Tibial artery (tissue), 4 donors: ENCODE measurements at regions not wholly inside any gene's neighbourhood (a gene's known extent, or its start where the extent isn't known, plus 50 kb on each side); places are given as distances from the start of the nearest gene placed in this dataset.

Source experiments
- DNase-seq, 2 donors: peaks; one replicate each; pipeline ENCODE4 v3.0.0-alpha.2; 2019
- H3K27ac ChIP-seq, 2 donors: fragments of 200-600 bp; sonication (generic) in 1 of 2; 1 replicate in 1 of 2; 2 replicates in 1 of 2; pipeline ENCODE4 v1.5.1; 2018 to 2019; ENCODE audit warnings: mild to moderate bottlenecking in 1 of 2
- H3K27me3 ChIP-seq, 2 donors: fragments of 200-600 bp; sonication (generic) in 1 of 2; one replicate each; pipeline versions ENCODE4 v1.5.1 to v1.6.0; 2016 to 2019
- H3K36me3 ChIP-seq, 3 donors: fragments of 200-600 bp; sonication (generic) in 2 of 3; one replicate each; pipeline ENCODE4 v1.5.1; 2016 to 2019; ENCODE audit warnings: mild to moderate bottlenecking in 2 of 3
- H3K4me1 ChIP-seq, 4 donors: fragments of 200-600 bp; sonication (generic) in 2 of 4; 1 replicate in 3 of 4; 2 replicates in 1 of 4; pipeline ENCODE4 v1.5.1; 2016 to 2019
- H3K4me3 ChIP-seq, 2 donors: fragments of 200-600 bp; sonication (generic) in 1 of 2; 1 replicate in 1 of 2; 2 replicates in 1 of 2; pipeline ENCODE4 v1.5.1; 2018 to 2019; ENCODE audit warnings: mild to moderate bottlenecking in 2 of 2
- H3K9me3 ChIP-seq, 3 donors: fragments of 200-600 bp; sonication (generic) in 1 of 3; one replicate each; pipeline ENCODE4 v1.5.1; 2016 to 2019
- CTCF ChIP-seq, 2 experiments: fragments of 200-600 bp in 1 of 2; fragments of 450-650 bp in 1 of 2; IDR thresholded peaks; one replicate each; pipeline ENCODE4 v1.5.1; 2017 to 2019; ENCODE audit warnings: antibody characterized with exemption in 2 of 2, mild to moderate bottlenecking in 1 of 2, moderate library complexity in 1 of 2
- intact Hi-C: fragments of 100-400 bp; cut with DNase I; formaldehyde crosslinking; loops from one replicate; pipeline ENCODE4 v1.15.0; 2023; ENCODE audit warnings: low total_unique reads

- Histone ChIP-seq H3K36me3 (no peaks in the 10 kb centered on the region), H3K4me3 (no peak overlapping the region), H3K9me3 (peaks cover 0 to 13% (median 10%) of the 10 kb centered on the region in 3 donors), H3K27ac (no peak overlapping the region), H3K4me1 (no peaks in the 10 kb centered on the region), H3K27me3 (peaks cover 0 to 3% of the 10 kb centered on the region in 2 donors)
- peak in 1 of 2 donors; percentile 53 for DNase-seq
- intact Hi-C loops, result no loop called here
- no peak for TF ChIP-seq CTCF (IDR thresholded peaks at IDR 0.05)
These were observed 216.8 kb upstream of the MYT1L start for GRCh38 chr2:2547911-2548310.

- Histone ChIP-seq H3K9me3 (peaks cover 0 to 9% (median 5%) of the 10 kb centered on the region in 3 donors), H3K27me3 (peaks cover 0 to 3% of the 10 kb centered on the region in 2 donors), H3K4me3 (no peak overlapping the region), H3K4me1 (no peaks in the 10 kb centered on the region), H3K27ac (no peak overlapping the region), H3K36me3 (no peaks in the 10 kb centered on the region)
- no peak for TF ChIP-seq CTCF (IDR thresholded peaks at IDR 0.05)
- no peak for DNase-seq
- intact Hi-C loops, result no loop called here
These were observed 216.4 kb upstream of the MYT1L start for GRCh38 chr2:2547451-2547850.

GRCh38 chr2:2546046-2546445 is 215.0 kb upstream of the MYT1L start:
- H3K4me3 ChIP-seq, result no peak overlapping the region
- H3K36me3 ChIP-seq, result no peaks in the 10 kb centered on the region
- intact Hi-C loops, result no loop called here
- no peaks in the 10 kb centered on the region for H3K9me3 ChIP-seq
- H3K4me1 ChIP-seq, result no peaks in the 10 kb centered on the region
- H3K27me3 ChIP-seq, result peaks cover 0 to 3% of the 10 kb centered on the region in 2 donors
- TF ChIP-seq CTCF (IDR thresholded peaks at IDR 0.05), result no peak
- no peak overlapping the region for H3K27ac ChIP-seq
- DNase-seq, result no peak

GRCh38 chr2:2542966-2543611 is 212.0 kb upstream of the MYT1L start:
- Histone ChIP-seq H3K4me3 (no peak overlapping the region), H3K27me3 (peaks cover 0 to 3% of the 10 kb centered on the region in 2 donors), H3K4me1 (no peaks in the 10 kb centered on the region), H3K9me3 (no peaks in the 10 kb centered on the region), H3K36me3 (no peaks in the 10 kb centered on the region), H3K27ac (no peak overlapping the region)
- DNase-seq, result no peak
- intact Hi-C loops, result no loop called here
- TF ChIP-seq CTCF (IDR thresholded peaks at IDR 0.05), result no peak

- no peaks in the 10 kb centered on the region for H3K36me3 ChIP-seq
- H3K4me3 ChIP-seq, result no peak overlapping the region
- no peaks in the 10 kb centered on the region for H3K9me3 ChIP-seq
- intact Hi-C loops, result no loop called here
- peak in 1 of 2 donors; percentile 51 for DNase-seq
- TF ChIP-seq CTCF (IDR thresholded peaks at IDR 0.05), result no peak
- H3K27me3 ChIP-seq, result peaks cover 0 to 3% of the 10 kb centered on the region in 2 donors
- no peaks in the 10 kb centered on the region for H3K4me1 ChIP-seq
- no peak overlapping the region for H3K27ac ChIP-seq
These were observed 211.2 kb upstream of the MYT1L start for GRCh38 chr2:2542316-2542715.
